ENCODE measurements at regions not wholly inside any gene's neighbourhood (a gene's known extent, or its start where the extent isn't known, plus 50 kb on each side); places are given as distances from the start of the nearest gene placed in this dataset.

GRCh38 chr2:176984987-176985386, 227.6 kb upstream of the HNRNPA3 start (continued):
- no peak for TF ChIP-seq ARID2 (CRISPR knock-in tag; IDR thresholded peaks at IDR 0.05; ENCODE audit: borderline replicate concordance)
- TF ChIP-seq, protein P1, sequence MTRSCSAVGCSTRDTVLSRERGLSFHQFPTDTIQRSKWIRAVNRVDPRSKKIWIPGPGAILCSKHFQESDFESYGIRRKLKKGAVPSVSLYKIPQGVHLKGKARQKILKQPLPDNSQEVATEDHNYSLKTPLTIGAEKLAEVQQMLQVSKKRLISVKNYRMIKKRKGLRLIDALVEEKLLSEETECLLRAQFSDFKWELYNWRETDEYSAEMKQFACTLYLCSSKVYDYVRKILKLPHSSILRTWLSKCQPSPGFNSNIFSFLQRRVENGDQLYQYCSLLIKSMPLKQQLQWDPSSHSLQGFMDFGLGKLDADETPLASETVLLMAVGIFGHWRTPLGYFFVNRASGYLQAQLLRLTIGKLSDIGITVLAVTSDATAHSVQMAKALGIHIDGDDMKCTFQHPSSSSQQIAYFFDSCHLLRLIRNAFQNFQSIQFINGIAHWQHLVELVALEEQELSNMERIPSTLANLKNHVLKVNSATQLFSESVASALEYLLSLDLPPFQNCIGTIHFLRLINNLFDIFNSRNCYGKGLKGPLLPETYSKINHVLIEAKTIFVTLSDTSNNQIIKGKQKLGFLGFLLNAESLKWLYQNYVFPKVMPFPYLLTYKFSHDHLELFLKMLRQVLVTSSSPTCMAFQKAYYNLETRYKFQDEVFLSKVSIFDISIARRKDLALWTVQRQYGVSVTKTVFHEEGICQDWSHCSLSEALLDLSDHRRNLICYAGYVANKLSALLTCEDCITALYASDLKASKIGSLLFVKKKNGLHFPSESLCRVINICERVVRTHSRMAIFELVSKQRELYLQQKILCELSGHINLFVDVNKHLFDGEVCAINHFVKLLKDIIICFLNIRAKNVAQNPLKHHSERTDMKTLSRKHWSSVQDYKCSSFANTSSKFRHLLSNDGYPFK (CRISPR knock-in tag; IDR thresholded peaks at IDR 0.05; ENCODE audit: borderline replicate concordance), result no peak
- TF ChIP-seq POLR2AphosphoS5 (IDR thresholded peaks at IDR 0.05; ENCODE audit: low read depth, low read length), result no peak
- TF ChIP-seq ZFAT (CRISPR knock-in tag; conservative IDR thresholded peaks at IDR 0.05), result no peak
- TF ChIP-seq RBM22 (optimal IDR thresholded peaks at IDR 0.05; ENCODE audit: low read length), result no peak
- TF ChIP-seq, protein P2, sequence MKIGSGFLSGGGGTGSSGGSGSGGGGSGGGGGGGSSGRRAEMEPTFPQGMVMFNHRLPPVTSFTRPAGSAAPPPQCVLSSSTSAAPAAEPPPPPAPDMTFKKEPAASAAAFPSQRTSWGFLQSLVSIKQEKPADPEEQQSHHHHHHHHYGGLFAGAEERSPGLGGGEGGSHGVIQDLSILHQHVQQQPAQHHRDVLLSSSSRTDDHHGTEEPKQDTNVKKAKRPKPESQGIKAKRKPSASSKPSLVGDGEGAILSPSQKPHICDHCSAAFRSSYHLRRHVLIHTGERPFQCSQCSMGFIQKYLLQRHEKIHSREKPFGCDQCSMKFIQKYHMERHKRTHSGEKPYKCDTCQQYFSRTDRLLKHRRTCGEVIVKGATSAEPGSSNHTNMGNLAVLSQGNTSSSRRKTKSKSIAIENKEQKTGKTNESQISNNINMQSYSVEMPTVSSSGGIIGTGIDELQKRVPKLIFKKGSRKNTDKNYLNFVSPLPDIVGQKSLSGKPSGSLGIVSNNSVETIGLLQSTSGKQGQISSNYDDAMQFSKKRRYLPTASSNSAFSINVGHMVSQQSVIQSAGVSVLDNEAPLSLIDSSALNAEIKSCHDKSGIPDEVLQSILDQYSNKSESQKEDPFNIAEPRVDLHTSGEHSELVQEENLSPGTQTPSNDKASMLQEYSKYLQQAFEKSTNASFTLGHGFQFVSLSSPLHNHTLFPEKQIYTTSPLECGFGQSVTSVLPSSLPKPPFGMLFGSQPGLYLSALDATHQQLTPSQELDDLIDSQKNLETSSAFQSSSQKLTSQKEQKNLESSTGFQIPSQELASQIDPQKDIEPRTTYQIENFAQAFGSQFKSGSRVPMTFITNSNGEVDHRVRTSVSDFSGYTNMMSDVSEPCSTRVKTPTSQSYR (CRISPR knock-in tag; IDR thresholded peaks at IDR 0.05; ENCODE audit: borderline replicate concordance), result no peak

- no peak overlapping the region for H3K27ac ChIP-seq (ENCODE audit: extremely low read length, insufficient read depth, low read length)
- ChIA-PET CTCF (ENCODE audit: low intra/inter-chr PET ratio, low total read pairs) (no interaction called here), POLR2A (no interaction called here)
- in situ Hi-C loops (cut with HindIII; ENCODE audit: extremely low pct_ligation_motif_present, low pct_unique_long_range_greater_than_20kb), result no loop called here
- H3K4me1 ChIP-seq (ENCODE audit: insufficient read depth, low read length), result no peaks in the 10 kb centered on the region
- no peaks in the 10 kb centered on the region for H3K9me3 ChIP-seq (ENCODE audit: low read length)
- no peak for ATAC-seq
- H3K79me2 ChIP-seq (ENCODE audit: insufficient read depth, low read length), result no peaks in the 10 kb centered on the region
- intact Hi-C loops (cut with micrococcal nuclease; ENCODE audit: unreplicated experiment), result no loop called here
- H3K27me3 ChIP-seq (ENCODE audit: control insufficient read depth in 1 of 2, insufficient read depth in 2 of 2, low read length in 2 of 2), result peaks cover 0 to 26% of the 10 kb centered on the region in 2 experiments; a peak in 2 of 5 replicates
- BruUV-seq (replicated peaks), result no TSS peak
- no peak for FAIRE-seq
- 0% methylated on average over 2 of the region's 2 CpGs for WGBS (ENCODE audit: low lambda C conversion rate)
- no peak for DNase-seq (ENCODE audit: low spot score)
- no peak overlapping the region for H3K4me2 ChIP-seq (ENCODE audit: low read depth, low read length)
- H3K4me3 ChIP-seq (replicated peaks in 1 of 3; ENCODE audit: insufficient read depth in 1 of 3, low read depth in 2 of 3, low read length in 3 of 3), result no peak overlapping the region
- no peaks in the 10 kb centered on the region for H3K36me3 ChIP-seq (replicated peaks in 1 of 2; ENCODE audit: control insufficient read depth in 1 of 2, insufficient read depth in 2 of 2, low read length in 2 of 2)
- no peak overlapping the region for H3K9ac ChIP-seq (ENCODE audit: insufficient read depth, low read depth, low read length)
- H2AFZ ChIP-seq (ENCODE audit: low read length), result no peak overlapping the region
- H4K20me1 ChIP-seq (ENCODE audit: insufficient read depth, low read length), result no peaks in the 10 kb centered on the region
- TF ChIP-seq NR3C1 (CRISPR knock-in tag; IDR thresholded peaks at IDR 0.05), result no peak
- TF ChIP-seq REXO4 (CRISPR knock-in tag; IDR thresholded peaks at IDR 0.05; ENCODE audit: borderline replicate concordance), result no peak
- no peak for TF ChIP-seq RXRA (CRISPR knock-in tag; IDR thresholded peaks at IDR 0.05)
- no peak for TF ChIP-seq TOE1 (CRISPR knock-in tag; IDR thresholded peaks at IDR 0.05)
Measured at GRCh38 chr2:176985871-176986270, 226.7 kb upstream of the HNRNPA3 start.

All from HepG2 (cell line).